Activated naive CD4-positive, alpha-beta T cell treated with anti-CD3 and anti-CD28 coated beads for 36 hours (primary cell): ENCODE measurements at regions not wholly inside any gene's neighbourhood (a gene's known extent, or its start where the extent isn't known, plus 50 kb on each side); places are given as distances from the start of the nearest gene placed in this dataset.

ENCODE experiments used
- CTCF ChIA-PET: fragments of 350-600 bp; sonication (Branson Sonifier 250); formaldehyde crosslinking; loops from one replicate; lab custom pipeline; 2021; ENCODE audit warnings: antibody characterized with exemption; lab: Charles Lee
- DNase-seq: peaks from one replicate; pipeline ENCODE4 v3.0.0-alpha.2; 2020
- H3K27ac Mint-ChIP-seq: one replicate; pipeline ENCODE4 v1.8.0; 2021; ENCODE audit warnings: mild to moderate bottlenecking, mixed read lengths
- H3K27me3 Mint-ChIP-seq: one replicate; pipeline ENCODE4 v1.8.0; 2021; ENCODE audit warnings: low read depth, mixed read lengths
- H3K36me3 Mint-ChIP-seq: one replicate; pipeline ENCODE4 v1.8.0; 2021; ENCODE audit warnings: low read depth, mixed read lengths
- H3K4me1 Mint-ChIP-seq: one replicate; pipeline ENCODE4 v1.8.0; 2021; ENCODE audit warnings: low read depth, mixed read lengths
- H3K4me3 Mint-ChIP-seq: one replicate; pipeline ENCODE4 v1.8.0; 2021; ENCODE audit warnings: mild to moderate bottlenecking, moderate library complexity, mixed read lengths
- H3K9me3 Mint-ChIP-seq: one replicate; pipeline ENCODE4 v1.8.0; 2021; ENCODE audit warnings: mixed read lengths
- intact Hi-C: fragments of 100-400 bp; cut with micrococcal nuclease; formaldehyde crosslinking; loops from one replicate; pipeline ENCODE4 v1.15.1; 2023

GRCh38 chr14:58873228-58873953, 235.6 kb downstream of the DACT1 start:
- DNase-seq = no peak
- intact Hi-C loops = no loop called here
- Mint-ChIP-seq H3K27ac (no peak overlapping the region), H3K27me3 (no peaks in the 10 kb centered on the region), H3K9me3 (no peaks in the 10 kb centered on the region), H3K4me1 (no peaks in the 10 kb centered on the region), H3K4me3 (no peak overlapping the region), H3K36me3 (no peaks in the 10 kb centered on the region)
- CTCF ChIA-PET = no interaction called here

GRCh38 chr14:58875613-58876012, 237.9 kb downstream of the DACT1 start:
- H3K36me3 Mint-ChIP-seq = no peaks in the 10 kb centered on the region
- no peak overlapping the region for H3K4me3 Mint-ChIP-seq
- H3K27ac Mint-ChIP-seq = no peak overlapping the region
- H3K27me3 Mint-ChIP-seq = no peaks in the 10 kb centered on the region
- no peak for DNase-seq
- intact Hi-C loops = no loop called here
- CTCF ChIA-PET = no interaction called here
- H3K4me1 Mint-ChIP-seq = no peaks in the 10 kb centered on the region
- no peaks in the 10 kb centered on the region for H3K9me3 Mint-ChIP-seq

GRCh38 chr14:58876608-58877007, 238.8 kb downstream of the DACT1 start:
- no peak overlapping the region for H3K4me3 Mint-ChIP-seq
- H3K27ac Mint-ChIP-seq = no peak overlapping the region
- H3K36me3 Mint-ChIP-seq = no peaks in the 10 kb centered on the region
- intact Hi-C loops = no loop called here
- no peaks in the 10 kb centered on the region for H3K4me1 Mint-ChIP-seq
- no peak for DNase-seq
- CTCF ChIA-PET = no interaction called here
- H3K9me3 Mint-ChIP-seq = no peaks in the 10 kb centered on the region
- no peaks in the 10 kb centered on the region for H3K27me3 Mint-ChIP-seq

- H3K27me3 Mint-ChIP-seq = no peaks in the 10 kb centered on the region
- DNase-seq = no peak
- no peaks in the 10 kb centered on the region for H3K36me3 Mint-ChIP-seq
- no peaks in the 10 kb centered on the region for H3K9me3 Mint-ChIP-seq
- no peaks in the 10 kb centered on the region for H3K4me1 Mint-ChIP-seq
- H3K27ac Mint-ChIP-seq = no peak overlapping the region
- no peak overlapping the region for H3K4me3 Mint-ChIP-seq
- intact Hi-C loops = no loop called here
- CTCF ChIA-PET = no interaction called here
These were observed 240.8 kb downstream of the DACT1 start for GRCh38 chr14:58878439-58879139.

GRCh38 chr14:58881433-58881832, 243.7 kb downstream of the DACT1 start:
- no peak for DNase-seq
- H3K36me3 Mint-ChIP-seq = no peaks in the 10 kb centered on the region
- intact Hi-C loops = loop anchor here (5.0 kb wide), 1 partner anchor 379 kb away; no protein-coding TSS in a partner anchor
- H3K27me3 Mint-ChIP-seq = no peaks in the 10 kb centered on the region
- no peak overlapping the region for H3K27ac Mint-ChIP-seq
- CTCF ChIA-PET = interaction anchor here (0.6 to 1.2 kb wide), 2 partner anchors 34 to 386 kb away, joined by 5 read pairs; no protein-coding TSS in a partner anchor
- H3K4me3 Mint-ChIP-seq = no peak overlapping the region
- H3K4me1 Mint-ChIP-seq = no peaks in the 10 kb centered on the region
- H3K9me3 Mint-ChIP-seq = no peaks in the 10 kb centered on the region

- no peak overlapping the region for H3K4me3 Mint-ChIP-seq
- CTCF ChIA-PET = interaction anchor here (1.1 to 1.2 kb wide), 2 partner anchors 16 to 35 kb away, joined by 3 to 5 read pairs; no protein-coding TSS in a partner anchor
- H3K27me3 Mint-ChIP-seq = peaks cover 3% of the 10 kb centered on the region
These were observed 244.8 kb downstream of the DACT1 start for GRCh38 chr14:58882577-58883018.

GRCh38 chr14:58884442-58884841, 246.7 kb downstream of the DACT1 start:
- CTCF ChIA-PET = interaction anchor here (1.7 kb wide), 1 partner anchor 28 kb away, joined by 3 read pairs; no protein-coding TSS in a partner anchor
- DNase-seq = no peak
- Mint-ChIP-seq H3K4me3 (no peak overlapping the region), H3K27ac (no peak overlapping the region), H3K4me1 (no peaks in the 10 kb centered on the region), H3K36me3 (no peaks in the 10 kb centered on the region), H3K9me3 (no peaks in the 10 kb centered on the region), H3K27me3 (peaks cover 3% of the 10 kb centered on the region)
- intact Hi-C loops = loop anchor here (5.0 kb wide), 1 partner anchor 382 kb away; no protein-coding TSS in a partner anchor

More at GRCh38 chr14:58882577-58883018, 244.8 kb downstream of the DACT1 start:
- intact Hi-C loops = loop anchor here (5.0 kb wide), 1 partner anchor 380 kb away; no protein-coding TSS in a partner anchor
- H3K27ac Mint-ChIP-seq = no peak overlapping the region
- H3K9me3 Mint-ChIP-seq = no peaks in the 10 kb centered on the region
- H3K36me3 Mint-ChIP-seq = no peaks in the 10 kb centered on the region
- no peaks in the 10 kb centered on the region for H3K4me1 Mint-ChIP-seq
- DNase-seq = no peak

- H3K4me1 Mint-ChIP-seq = no peaks in the 10 kb centered on the region
- CTCF ChIA-PET = no interaction called here
- no peaks in the 10 kb centered on the region for H3K36me3 Mint-ChIP-seq
- H3K4me3 Mint-ChIP-seq = no peak overlapping the region
- no peak for DNase-seq
- no peak overlapping the region for H3K27ac Mint-ChIP-seq
- peaks cover 3% of the 10 kb centered on the region for H3K27me3 Mint-ChIP-seq
- no peaks in the 10 kb centered on the region for H3K9me3 Mint-ChIP-seq
- intact Hi-C loops = no loop called here
These were observed 250.2 kb downstream of the DACT1 start for GRCh38 chr14:58887931-58888330.

GRCh38 chr14:58898655-58899316, 261.0 kb downstream of the DACT1 start:
- Mint-ChIP-seq H3K4me1 (no peaks in the 10 kb centered on the region), H3K27ac (no peak overlapping the region), H3K4me3 (no peak overlapping the region), H3K27me3 (peaks cover 4% of the 10 kb centered on the region), H3K9me3 (no peaks in the 10 kb centered on the region), H3K36me3 (no peaks in the 10 kb centered on the region)
- intact Hi-C loops = no loop called here
- DNase-seq = no peak
- CTCF ChIA-PET = no interaction called here

- no peak for DNase-seq
- CTCF ChIA-PET = no interaction called here
- no peak overlapping the region for H3K27ac Mint-ChIP-seq
- no peaks in the 10 kb centered on the region for H3K36me3 Mint-ChIP-seq
- H3K27me3 Mint-ChIP-seq = peaks cover 4% of the 10 kb centered on the region
- no peaks in the 10 kb centered on the region for H3K9me3 Mint-ChIP-seq
- no peaks in the 10 kb centered on the region for H3K4me1 Mint-ChIP-seq
- intact Hi-C loops = no loop called here
- H3K4me3 Mint-ChIP-seq = no peak overlapping the region
These were observed 261.6 kb downstream of the DACT1 start for GRCh38 chr14:58899317-58899713.

- Mint-ChIP-seq H3K4me1 (no peaks in the 10 kb centered on the region), H3K27me3 (peaks cover 4% of the 10 kb centered on the region), H3K27ac (no peak overlapping the region), H3K9me3 (no peaks in the 10 kb centered on the region), H3K4me3 (no peak overlapping the region), H3K36me3 (no peaks in the 10 kb centered on the region)
- intact Hi-C loops = no loop called here
- CTCF ChIA-PET = no interaction called here
- no peak for DNase-seq
These were observed 264.1 kb downstream of the DACT1 start for GRCh38 chr14:58901826-58902225.

- H3K27me3 Mint-ChIP-seq = peaks cover 4% of the 10 kb centered on the region
- H3K4me3 Mint-ChIP-seq = no peak overlapping the region
- CTCF ChIA-PET = no interaction called here
- intact Hi-C loops = no loop called here
- H3K4me1 Mint-ChIP-seq = no peaks in the 10 kb centered on the region
- H3K9me3 Mint-ChIP-seq = no peaks in the 10 kb centered on the region
- DNase-seq = no peak
- H3K36me3 Mint-ChIP-seq = no peaks in the 10 kb centered on the region
- no peak overlapping the region for H3K27ac Mint-ChIP-seq
These were observed 267.0 kb downstream of the DACT1 start for GRCh38 chr14:58904776-58905175.
